Caco-2 (cell line): ENCODE measurements at regions not wholly inside any gene's neighbourhood (a gene's known extent, or its start where the extent isn't known, plus 50 kb on each side); places are given as distances from the start of the nearest gene placed in this dataset.

ENCODE experiments used
- BruUV-seq: library from RNA; stranded (reverse); fragments of 400-500 nt; replicated peaks from 2 replicates; lab custom pipeline; 2021; lab: Mats Ljungman, UMichigan
- CTCF ChIA-PET: fragments of 300-600 bp; sonication (Branson Sonifier 250); formaldehyde crosslinking; loops from one replicate; lab custom pipeline; 2022; ENCODE audit warnings: antibody characterized with exemption; lab: Charles Lee
- POLR2A ChIA-PET: fragments of 300-600 bp; sonication (Branson Sonifier 250); formaldehyde crosslinking; loops from one replicate; lab custom pipeline; 2022; ENCODE audit warnings: antibody characterized with exemption; lab: Charles Lee
- DNase-seq, 2 experiments: peaks; one replicate each; pipeline versions ENCODE4 v3.0.0 to v3.0.0-alpha.2; 2020 to 2022
- H3K27me3 ChIP-seq: replicated peaks from 2 replicates; pipeline ENCODE4 v1.6.0; 2011; ENCODE audit warnings: low read length; ENCODE audit not compliant: control insufficient read depth, insufficient read depth
- H3K36me3 ChIP-seq: 2 replicates; pipeline ENCODE4 v1.5.1; 2011; ENCODE audit warnings: low read length; ENCODE audit not compliant: control insufficient read depth, insufficient read depth
- H3K4me1 ChIP-seq: fragments of 250-450 bp; sonication (Bioruptor Pico); 2 replicates; pipeline ENCODE4 v1.5.1; 2020; ENCODE audit warnings: mild to moderate bottlenecking
- H3K4me3 ChIP-seq: 2 replicates; pipeline ENCODE4 v1.5.1; 2011; ENCODE audit warnings: low read depth, mild to moderate bottlenecking, control low read depth, low read length
- H3K9me3 ChIP-seq: fragments of 250-450 bp; sonication (Bioruptor Pico); 2 replicates; pipeline ENCODE4 v1.5.1; 2020; ENCODE audit warnings: mild to moderate bottlenecking, moderate library complexity
- H3K27ac Mint-ChIP-seq: one replicate; pipeline ENCODE4 v1.8.0; 2022; ENCODE audit warnings: mixed read lengths; ENCODE audit not compliant: unreplicated experiment
- H3K27me3 Mint-ChIP-seq: one replicate; pipeline ENCODE4 v1.8.0; 2022; ENCODE audit warnings: mixed read lengths; ENCODE audit not compliant: insufficient read depth, unreplicated experiment
- H3K36me3 Mint-ChIP-seq: one replicate; pipeline ENCODE4 v1.8.0; 2022; ENCODE audit warnings: mild to moderate bottlenecking, mixed read lengths; ENCODE audit not compliant: insufficient read depth, unreplicated experiment
- H3K4me1 Mint-ChIP-seq: one replicate; pipeline ENCODE4 v1.8.0; 2022; ENCODE audit warnings: low read depth, mixed read lengths; ENCODE audit not compliant: unreplicated experiment
- H3K4me3 Mint-ChIP-seq: one replicate; pipeline ENCODE4 v1.8.0; 2022; ENCODE audit warnings: mild to moderate bottlenecking, moderate library complexity, mixed read lengths; ENCODE audit not compliant: unreplicated experiment
- H3K9me3 Mint-ChIP-seq: one replicate; pipeline ENCODE4 v1.8.0; 2022; ENCODE audit warnings: mixed read lengths; ENCODE audit not compliant: unreplicated experiment
- intact Hi-C: fragments of 100-400 bp; cut with micrococcal nuclease; formaldehyde crosslinking; loops from one replicate; pipeline ENCODE4 v1.10.0; 2022; ENCODE audit not compliant: unreplicated experiment
- TF ChIP-seq, protein P1 (sequence below), 2 experiments: fragments of 200-600 bp in 1 of 2; IDR thresholded peaks; 1 replicate in 1 of 2; 2 replicates in 1 of 2; pipeline versions ENCODE4 v1.5.1 to v1.8.0; 2011 to 2022; ENCODE audit warnings: antibody characterized with exemption in 1 of 2, control low read depth in 1 of 2, inconsistent platforms in 1 of 2, low read depth in 1 of 2, low read length in 1 of 2, mild to moderate bottlenecking in 1 of 2, moderate library complexity in 1 of 2; ENCODE audit not compliant: insufficient read depth in 1 of 2, severe bottlenecking in 1 of 2, unreplicated experiment in 1 of 2

DNA sequence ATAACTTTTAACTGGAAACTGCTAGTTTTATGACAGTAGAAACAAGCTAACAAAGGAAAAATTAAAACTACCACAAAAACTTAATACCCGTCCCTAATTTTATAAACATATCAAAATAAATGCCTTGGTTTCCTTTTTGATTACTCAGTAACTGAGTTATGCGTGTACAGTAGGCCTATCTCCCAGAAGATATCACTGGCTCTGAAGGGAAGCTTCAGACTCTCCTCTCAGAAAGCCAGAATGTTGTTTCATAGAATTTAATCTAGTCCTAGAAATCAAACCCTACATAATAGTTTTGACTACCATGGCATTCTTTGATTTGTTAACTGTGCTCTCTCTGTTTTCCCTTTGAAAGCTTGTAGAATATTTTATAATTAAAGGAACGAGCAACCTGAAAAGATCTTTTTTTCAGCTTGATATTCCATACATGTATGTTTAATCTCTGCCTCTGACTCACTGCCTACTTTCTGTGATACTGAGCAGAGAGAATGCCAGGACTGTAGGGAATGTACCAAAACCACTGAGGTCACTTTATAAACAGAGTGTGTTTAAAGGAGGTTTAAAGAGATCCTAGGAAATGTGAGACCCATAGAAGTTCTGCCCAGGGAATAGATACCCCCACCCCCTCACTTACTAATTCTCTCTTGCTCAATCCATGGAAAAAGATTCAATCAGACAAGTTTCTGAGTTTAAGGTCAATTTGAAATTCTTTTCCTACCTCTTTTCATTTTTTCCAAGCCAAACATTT is 311.5 kb downstream of the HDGFL1 start:
- Histone ChIP-seq H3K27me3 (no peaks in the 10 kb centered on the region), H3K9me3 (no peaks in the 10 kb centered on the region), H3K4me1 (peaks cover 59% of the 10 kb centered on the region), H3K4me3 (no peak overlapping the region), H3K36me3 (no peaks in the 10 kb centered on the region; the same call in 1 of the 2 replicates)
- intact Hi-C loops = loop anchor here (1.0 to 2.0 kb wide), 4 partner anchors 53 to 132 kb away; no protein-coding TSS in a partner anchor
- CTCF ChIA-PET = interaction anchor here (0.5 to 0.6 kb wide), 2 partner anchors 25 to 364 kb away, joined by 3 read pairs; no protein-coding TSS in a partner anchor
- Mint-ChIP-seq H3K4me3 (peak overlapping the region; percentile 67), H3K36me3 (peaks cover 34% of the 10 kb centered on the region), H3K27me3 (no peaks in the 10 kb centered on the region), H3K4me1 (peaks cover 46% of the 10 kb centered on the region), H3K27ac (peak overlapping the region; percentile 77), H3K9me3 (peaks cover 8% of the 10 kb centered on the region)
- peak; percentile 49 to 68 for DNase-seq
- TSS peak; percentile 82 for BruUV-seq
- POLR2A ChIA-PET = no interaction called here
- TF ChIP-seq, protein P1, sequence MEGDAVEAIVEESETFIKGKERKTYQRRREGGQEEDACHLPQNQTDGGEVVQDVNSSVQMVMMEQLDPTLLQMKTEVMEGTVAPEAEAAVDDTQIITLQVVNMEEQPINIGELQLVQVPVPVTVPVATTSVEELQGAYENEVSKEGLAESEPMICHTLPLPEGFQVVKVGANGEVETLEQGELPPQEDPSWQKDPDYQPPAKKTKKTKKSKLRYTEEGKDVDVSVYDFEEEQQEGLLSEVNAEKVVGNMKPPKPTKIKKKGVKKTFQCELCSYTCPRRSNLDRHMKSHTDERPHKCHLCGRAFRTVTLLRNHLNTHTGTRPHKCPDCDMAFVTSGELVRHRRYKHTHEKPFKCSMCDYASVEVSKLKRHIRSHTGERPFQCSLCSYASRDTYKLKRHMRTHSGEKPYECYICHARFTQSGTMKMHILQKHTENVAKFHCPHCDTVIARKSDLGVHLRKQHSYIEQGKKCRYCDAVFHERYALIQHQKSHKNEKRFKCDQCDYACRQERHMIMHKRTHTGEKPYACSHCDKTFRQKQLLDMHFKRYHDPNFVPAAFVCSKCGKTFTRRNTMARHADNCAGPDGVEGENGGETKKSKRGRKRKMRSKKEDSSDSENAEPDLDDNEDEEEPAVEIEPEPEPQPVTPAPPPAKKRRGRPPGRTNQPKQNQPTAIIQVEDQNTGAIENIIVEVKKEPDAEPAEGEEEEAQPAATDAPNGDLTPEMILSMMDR (IDR thresholded peaks at IDR 0.05; ENCODE audit: insufficient read depth in 1 of 2, low read depth in 1 of 2, low read length in 1 of 2, severe bottlenecking in 1 of 2, unreplicated experiment in 1 of 2) = no peak

DNA sequence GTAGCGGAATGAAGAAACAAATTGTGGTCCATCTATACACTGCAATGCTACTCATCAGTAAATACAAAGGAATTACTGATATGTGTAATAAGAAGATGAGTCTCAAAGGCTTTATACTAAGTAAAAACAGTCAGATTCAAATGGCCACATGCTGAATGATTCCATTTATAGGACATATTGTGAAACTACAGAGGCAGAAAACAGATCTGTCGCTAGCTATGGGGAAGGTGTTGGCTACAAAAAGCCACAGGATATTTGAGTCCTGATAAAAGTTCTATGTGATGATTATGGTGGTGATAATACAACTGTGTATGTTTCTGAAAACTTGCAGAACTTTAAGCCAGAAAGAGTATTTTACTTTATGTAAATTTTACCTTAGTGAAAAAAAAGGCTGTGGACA is 313.2 kb downstream of the HDGFL1 start:
- Mint-ChIP-seq H3K9me3 (no peaks in the 10 kb centered on the region), H3K27me3 (no peaks in the 10 kb centered on the region), H3K4me3 (no peak overlapping the region), H3K36me3 (peaks cover 32% of the 10 kb centered on the region), H3K27ac (peak overlapping the region; percentile 77), H3K4me1 (peaks cover 46% of the 10 kb centered on the region)
- POLR2A ChIA-PET = no interaction called here
- intact Hi-C loops = no loop called here
- no peak for DNase-seq
- BruUV-seq = no TSS peak
- no peaks in the 10 kb centered on the region for H3K27me3 ChIP-seq
- H3K4me1 ChIP-seq = peaks cover 73% of the 10 kb centered on the region
- H3K4me3 ChIP-seq = no peak overlapping the region
- no peaks in the 10 kb centered on the region; the same call in 1 of the 2 replicates for H3K36me3 ChIP-seq
- CTCF ChIA-PET = no interaction called here
- H3K9me3 ChIP-seq = no peaks in the 10 kb centered on the region
- TF ChIP-seq, protein P1 (IDR thresholded peaks at IDR 0.05; ENCODE audit: insufficient read depth in 1 of 2, low read depth in 1 of 2, low read length in 1 of 2, severe bottlenecking in 1 of 2, unreplicated experiment in 1 of 2) = no peak

DNA sequence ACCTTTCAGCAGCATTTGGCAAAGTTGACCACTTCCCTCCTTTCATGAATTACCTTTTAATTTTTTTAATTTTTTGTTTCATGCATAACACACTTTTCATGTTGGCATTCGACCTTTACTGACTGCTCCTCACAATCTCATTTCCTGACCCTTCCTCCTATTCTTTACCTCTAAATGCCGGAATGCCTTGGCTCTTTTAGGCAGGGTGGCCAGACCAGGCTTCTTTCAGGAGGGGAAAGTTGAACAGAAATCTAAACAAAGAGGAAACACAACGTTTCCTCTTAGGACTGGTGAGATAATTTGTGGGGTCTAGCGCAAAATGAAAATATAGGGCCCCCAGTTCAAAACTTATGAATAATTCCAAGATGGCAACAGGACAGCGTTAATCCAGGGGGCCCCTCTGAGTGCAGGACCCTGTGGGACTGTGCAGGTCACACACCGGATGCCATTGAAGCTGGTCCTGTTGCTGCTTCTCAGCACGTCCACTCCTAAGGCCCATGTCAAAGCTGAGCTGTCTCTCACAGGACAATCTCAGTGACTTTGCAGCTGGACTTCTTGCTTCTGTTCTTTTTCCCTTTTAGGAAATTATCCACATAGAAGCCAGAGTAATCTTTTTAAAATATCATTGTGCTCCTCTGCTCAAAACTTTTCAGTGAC is 313.8 kb downstream of the HDGFL1 start:
- CTCF ChIA-PET = no interaction called here
- intact Hi-C loops = no loop called here
- H3K9me3 ChIP-seq = no peaks in the 10 kb centered on the region
- POLR2A ChIA-PET = no interaction called here
- H3K4me3 ChIP-seq = no peak overlapping the region
- Mint-ChIP-seq H3K9me3 (no peaks in the 10 kb centered on the region), H3K27me3 (no peaks in the 10 kb centered on the region), H3K4me1 (peaks cover 46% of the 10 kb centered on the region), H3K27ac (peak overlapping the region; percentile 77), H3K36me3 (peaks cover 26% of the 10 kb centered on the region), H3K4me3 (no peak overlapping the region)
- TF ChIP-seq, protein P1 (IDR thresholded peaks at IDR 0.05; ENCODE audit: insufficient read depth in 1 of 2, low read depth in 1 of 2, low read length in 1 of 2, severe bottlenecking in 1 of 2, unreplicated experiment in 1 of 2) = no peak
- BruUV-seq = no TSS peak
- H3K4me1 ChIP-seq = peaks cover 75% of the 10 kb centered on the region
- H3K36me3 ChIP-seq = no peaks in the 10 kb centered on the region; the same call in 1 of the 2 replicates
- no peaks in the 10 kb centered on the region for H3K27me3 ChIP-seq
- no peak for DNase-seq
